Activated CD8-positive, alpha-beta memory T cell treated with anti-CD3 and anti-CD28 coated beads, Interleukin-2, amount 10 ng/mL, durations not matched to agents 7 days and 5 days (primary cell): ENCODE measurements at regions not wholly inside any gene's neighbourhood (a gene's known extent, or its start where the extent isn't known, plus 50 kb on each side); places are given as distances from the start of the nearest gene placed in this dataset.

Experiments
- ATAC-seq: fragments of 150-1000 bp; cut with Tn5 transposase; one replicate; pipeline ENCODE4 v1.10.0; 2021; ENCODE audit warnings: moderate library complexity
- CTCF ChIA-PET: fragments of 350-600 bp; sonication (Branson Sonifier 250); formaldehyde crosslinking; loops from one replicate; lab custom pipeline; 2021; ENCODE audit warnings: antibody characterized with exemption; lab: Charles Lee
- DNase-seq: peaks from one replicate; pipeline ENCODE4 v3.0.0-alpha.2; 2020
- H3K27ac Mint-ChIP-seq: one replicate; pipeline ENCODE4 v1.8.0; 2021; ENCODE audit warnings: mild to moderate bottlenecking, mixed read lengths
- H3K27me3 Mint-ChIP-seq: one replicate; pipeline ENCODE4 v1.8.0; 2021; ENCODE audit warnings: mixed read lengths
- H3K36me3 Mint-ChIP-seq: one replicate; pipeline ENCODE4 v1.8.0; 2021; ENCODE audit warnings: mild to moderate bottlenecking, mixed read lengths
- H3K4me1 Mint-ChIP-seq: one replicate; pipeline ENCODE4 v1.8.0; 2021; ENCODE audit warnings: mixed read lengths
- H3K4me3 Mint-ChIP-seq: one replicate; pipeline ENCODE4 v1.8.0; 2021; ENCODE audit warnings: mild to moderate bottlenecking, moderate library complexity, mixed read lengths
- H3K9me3 Mint-ChIP-seq: one replicate; pipeline ENCODE4 v1.8.0; 2022; ENCODE audit warnings: low read depth, mixed read lengths

DNA sequence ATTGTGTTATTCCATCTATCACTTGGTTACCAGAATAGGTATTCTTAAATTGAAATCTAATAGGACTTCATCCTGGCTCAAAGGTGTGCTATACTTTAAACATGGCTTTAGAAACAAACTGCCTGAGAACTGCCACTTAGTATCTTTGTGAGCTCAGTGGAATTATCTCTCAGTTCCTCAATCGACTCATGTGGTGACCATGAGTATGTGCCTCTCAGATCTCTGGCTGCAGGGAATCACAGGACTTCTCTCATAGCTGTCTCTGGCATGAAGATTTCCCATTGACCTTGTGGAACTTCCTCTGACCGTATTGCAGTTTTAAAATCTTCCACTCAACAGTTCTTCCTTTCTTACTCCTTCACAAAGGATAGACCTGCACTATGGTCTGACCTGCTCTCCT, 681.9 kb upstream of the BOD1L1 start:
- CTCF ChIA-PET: no interaction called here

GRCh38 chr4:14313757-14314156, 686.2 kb upstream of the BOD1L1 start:
- no peak overlapping the region for H3K4me3 Mint-ChIP-seq
- H3K27ac Mint-ChIP-seq: no peak overlapping the region
- H3K36me3 Mint-ChIP-seq: no peaks in the 10 kb centered on the region
- ATAC-seq (no peak), DNase-seq (no peak)
- H3K9me3 Mint-ChIP-seq: peaks cover 2% of the 10 kb centered on the region
- CTCF ChIA-PET: no interaction called here
- no peaks in the 10 kb centered on the region for H3K4me1 Mint-ChIP-seq
- H3K27me3 Mint-ChIP-seq: no peaks in the 10 kb centered on the region

More for the DNA sequence above, 681.9 kb upstream of the BOD1L1 start:
- DNase-seq (no peak), ATAC-seq (no peak)
- Mint-ChIP-seq H3K27ac (no peak overlapping the region), H3K4me3 (no peak overlapping the region), H3K36me3 (no peaks in the 10 kb centered on the region), H3K27me3 (no peaks in the 10 kb centered on the region), H3K9me3 (peaks cover 8% of the 10 kb centered on the region), H3K4me1 (no peaks in the 10 kb centered on the region)

DNA sequence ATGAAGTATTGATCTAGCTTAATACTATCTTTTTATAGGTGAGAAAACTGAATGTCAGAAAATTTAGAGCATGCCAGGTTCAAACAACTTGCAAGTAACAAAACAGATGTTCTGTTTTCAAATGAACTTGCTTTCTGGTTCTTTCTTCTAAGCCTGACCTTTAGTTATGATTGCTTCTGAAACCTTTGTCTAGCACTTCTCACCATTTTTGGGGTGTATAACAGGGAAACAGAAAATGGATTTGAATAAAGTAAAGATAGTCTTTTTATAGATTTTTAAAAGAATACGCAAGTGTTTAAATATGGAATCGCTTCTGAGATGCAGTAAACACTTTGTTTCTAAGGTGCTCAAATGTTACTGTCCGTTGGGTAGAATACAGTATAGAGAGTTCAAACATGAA, 687.2 kb upstream of the CPEB2 start:
- peaks cover 2% of the 10 kb centered on the region for H3K9me3 Mint-ChIP-seq
- no peaks in the 10 kb centered on the region for H3K36me3 Mint-ChIP-seq
- no peaks in the 10 kb centered on the region for H3K4me1 Mint-ChIP-seq
- ATAC-seq (no peak), DNase-seq (no peak)
- no peak overlapping the region for H3K4me3 Mint-ChIP-seq
- no peaks in the 10 kb centered on the region for H3K27me3 Mint-ChIP-seq
- no peak overlapping the region for H3K27ac Mint-ChIP-seq
- CTCF ChIA-PET: no interaction called here

DNA sequence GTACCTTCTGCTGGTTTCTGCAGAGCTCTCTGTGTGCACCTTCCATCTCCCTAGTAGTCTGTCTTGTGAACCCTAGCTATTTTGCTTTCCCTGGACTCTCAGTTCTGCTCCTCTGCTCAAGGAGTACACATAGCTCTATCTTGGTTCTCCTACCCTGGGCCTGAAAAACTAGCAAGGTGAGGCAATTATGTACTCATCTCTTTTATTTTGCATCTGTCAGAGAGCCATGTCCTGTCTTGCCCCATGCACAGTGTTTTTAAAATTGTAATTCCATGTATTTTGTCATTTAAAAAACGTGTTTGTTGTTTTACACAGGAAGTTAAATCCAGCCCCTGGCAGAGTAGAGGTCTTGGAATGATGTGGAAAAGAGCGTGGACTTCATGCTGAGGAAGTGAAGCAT, 684.9 kb upstream of the CPEB2 start:
- CTCF ChIA-PET: no interaction called here
- H3K27me3 Mint-ChIP-seq: no peaks in the 10 kb centered on the region
- DNase-seq: no peak
- ATAC-seq: no peak
- no peaks in the 10 kb centered on the region for H3K36me3 Mint-ChIP-seq
- H3K9me3 Mint-ChIP-seq: peaks cover 2% of the 10 kb centered on the region
- no peak overlapping the region for H3K27ac Mint-ChIP-seq
- H3K4me3 Mint-ChIP-seq: no peak overlapping the region
- no peaks in the 10 kb centered on the region for H3K4me1 Mint-ChIP-seq

- H3K27me3 Mint-ChIP-seq: no peaks in the 10 kb centered on the region
- H3K36me3 Mint-ChIP-seq: no peaks in the 10 kb centered on the region
- no peaks in the 10 kb centered on the region for H3K4me1 Mint-ChIP-seq
- H3K27ac Mint-ChIP-seq: no peak overlapping the region
- ATAC-seq (no peak), DNase-seq (no peak)
- no peak overlapping the region for H3K4me3 Mint-ChIP-seq
- H3K9me3 Mint-ChIP-seq: peaks cover 2% of the 10 kb centered on the region
- CTCF ChIA-PET: interaction anchor here (1.4 kb wide), 1 partner anchor 11 kb away, joined by 3 read pairs; no protein-coding TSS in a partner anchor
Measured at GRCh38 chr4:14318671-14319070, 683.6 kb upstream of the CPEB2 start.

GRCh38 chr4:14321723-14322122, 680.6 kb upstream of the CPEB2 start:
- H3K4me3 Mint-ChIP-seq: no peak overlapping the region
- CTCF ChIA-PET: no interaction called here
- no peaks in the 10 kb centered on the region for H3K36me3 Mint-ChIP-seq

DNA sequence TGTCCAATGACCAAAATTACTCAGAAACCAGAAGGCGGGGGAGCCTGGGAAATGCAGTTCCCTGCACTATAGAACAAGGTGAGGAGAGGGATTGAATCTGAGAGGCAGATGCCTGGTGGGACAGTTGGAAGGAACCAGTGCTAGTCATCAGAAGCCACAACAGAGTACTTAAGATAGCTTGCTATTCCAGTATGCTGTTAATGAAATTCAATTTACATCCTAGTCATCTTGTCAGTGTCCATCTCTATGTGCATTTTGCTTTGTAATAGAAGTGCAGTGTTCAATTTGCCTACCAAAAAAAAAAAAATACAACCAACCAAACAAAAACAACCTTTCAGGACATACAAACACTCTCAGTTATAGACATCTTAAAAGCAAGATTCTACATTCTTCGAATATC, 679.1 kb upstream of the CPEB2 start:
- ATAC-seq: no peak
- Mint-ChIP-seq H3K4me3 (no peak overlapping the region), H3K27me3 (no peaks in the 10 kb centered on the region), H3K4me1 (no peaks in the 10 kb centered on the region), H3K9me3 (peaks cover 2% of the 10 kb centered on the region), H3K27ac (no peak overlapping the region), H3K36me3 (no peaks in the 10 kb centered on the region)
- DNase-seq: no peak
- CTCF ChIA-PET: no interaction called here

More at GRCh38 chr4:14321723-14322122, 680.6 kb upstream of the CPEB2 start:
- ATAC-seq (no peak), DNase-seq (no peak)
- Mint-ChIP-seq H3K4me1 (no peaks in the 10 kb centered on the region), H3K9me3 (peaks cover 2% of the 10 kb centered on the region), H3K27me3 (no peaks in the 10 kb centered on the region), H3K27ac (no peak overlapping the region)

DNA sequence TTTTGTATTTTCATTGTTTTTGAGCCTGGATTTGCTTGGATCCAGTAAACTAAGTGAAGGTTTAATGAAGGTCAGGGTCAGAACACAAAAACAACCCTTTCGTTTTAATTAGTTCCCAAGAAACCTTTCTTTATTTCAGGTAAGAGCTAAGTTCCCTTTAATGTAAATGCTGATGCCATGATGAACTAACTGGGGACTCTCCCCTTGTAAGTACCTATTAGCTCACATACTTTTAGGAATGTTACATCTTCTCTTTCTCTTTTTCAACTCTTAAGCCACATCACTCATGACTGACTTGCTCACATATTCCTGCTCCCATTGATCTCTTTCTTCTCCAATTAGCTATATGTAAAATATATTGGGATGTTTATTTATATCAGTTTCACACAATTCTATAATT, 673.1 kb upstream of the CPEB2 start:
- H3K4me1 Mint-ChIP-seq: no peaks in the 10 kb centered on the region
- DNase-seq (no peak), ATAC-seq (no peak)
- H3K4me3 Mint-ChIP-seq: no peak overlapping the region
- H3K27ac Mint-ChIP-seq: no peak overlapping the region
- peaks cover 2% of the 10 kb centered on the region for H3K9me3 Mint-ChIP-seq
- H3K36me3 Mint-ChIP-seq: no peaks in the 10 kb centered on the region
- CTCF ChIA-PET: interaction anchor here (1.3 kb wide), 1 partner anchor 11 kb away, joined by 3 read pairs; no protein-coding TSS in a partner anchor
- no peaks in the 10 kb centered on the region for H3K27me3 Mint-ChIP-seq

- Mint-ChIP-seq H3K27me3 (no peaks in the 10 kb centered on the region), H3K4me1 (peaks cover 2% of the 10 kb centered on the region), H3K4me3 (no peak overlapping the region), H3K27ac (no peak overlapping the region), H3K9me3 (no peaks in the 10 kb centered on the region), H3K36me3 (no peaks in the 10 kb centered on the region)
- CTCF ChIA-PET: no interaction called here
- ATAC-seq: no peak
- no peak for DNase-seq
Measured at GRCh38 chr4:14333616-14334015, 668.7 kb upstream of the CPEB2 start.

- H3K27ac Mint-ChIP-seq: no peak overlapping the region
Measured at GRCh38 chr4:14334166-14334565, 668.1 kb upstream of the CPEB2 start.

DNA sequence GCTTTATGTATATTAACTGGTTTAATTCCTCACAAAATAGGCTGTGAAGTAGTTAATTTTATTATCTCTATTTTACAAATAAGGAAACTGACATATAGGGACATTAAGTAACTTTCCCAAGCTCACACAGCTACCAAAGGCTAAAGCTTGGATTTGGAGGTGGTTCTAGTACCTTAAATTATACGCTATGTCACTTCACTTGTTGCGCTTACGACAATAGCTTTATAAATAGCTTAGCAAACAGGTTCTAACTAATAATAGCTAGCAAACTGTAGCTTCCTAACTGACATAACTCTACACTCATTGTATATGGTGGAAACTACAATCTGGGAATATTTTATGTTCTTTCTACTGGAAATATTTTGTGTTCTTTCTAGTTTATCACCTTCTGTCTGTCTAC, 666.4 kb upstream of the CPEB2 start:
- H3K27ac Mint-ChIP-seq: no peak overlapping the region
- no peaks in the 10 kb centered on the region for H3K36me3 Mint-ChIP-seq
- H3K9me3 Mint-ChIP-seq: no peaks in the 10 kb centered on the region
- CTCF ChIA-PET: no interaction called here
- ATAC-seq (no peak), DNase-seq (no peak)
- no peak overlapping the region for H3K4me3 Mint-ChIP-seq
- no peaks in the 10 kb centered on the region for H3K27me3 Mint-ChIP-seq
- H3K4me1 Mint-ChIP-seq: peaks cover 2% of the 10 kb centered on the region

More at GRCh38 chr4:14334166-14334565, 668.1 kb upstream of the CPEB2 start:
- Mint-ChIP-seq H3K9me3 (no peaks in the 10 kb centered on the region), H3K4me3 (no peak overlapping the region), H3K27me3 (no peaks in the 10 kb centered on the region), H3K36me3 (no peaks in the 10 kb centered on the region), H3K4me1 (peaks cover 2% of the 10 kb centered on the region)
- ATAC-seq (no peak), DNase-seq (no peak)
- CTCF ChIA-PET: no interaction called here

- H3K9me3 Mint-ChIP-seq: no peaks in the 10 kb centered on the region
- no peak overlapping the region for H3K4me3 Mint-ChIP-seq
- no peaks in the 10 kb centered on the region for H3K36me3 Mint-ChIP-seq
- CTCF ChIA-PET: no interaction called here
- peaks cover 2% of the 10 kb centered on the region for H3K4me1 Mint-ChIP-seq
- no peaks in the 10 kb centered on the region for H3K27me3 Mint-ChIP-seq
- no peak overlapping the region for H3K27ac Mint-ChIP-seq
- DNase-seq: no peak
- no peak for ATAC-seq
Measured at GRCh38 chr4:14336656-14337055, 665.6 kb upstream of the CPEB2 start.

DNA sequence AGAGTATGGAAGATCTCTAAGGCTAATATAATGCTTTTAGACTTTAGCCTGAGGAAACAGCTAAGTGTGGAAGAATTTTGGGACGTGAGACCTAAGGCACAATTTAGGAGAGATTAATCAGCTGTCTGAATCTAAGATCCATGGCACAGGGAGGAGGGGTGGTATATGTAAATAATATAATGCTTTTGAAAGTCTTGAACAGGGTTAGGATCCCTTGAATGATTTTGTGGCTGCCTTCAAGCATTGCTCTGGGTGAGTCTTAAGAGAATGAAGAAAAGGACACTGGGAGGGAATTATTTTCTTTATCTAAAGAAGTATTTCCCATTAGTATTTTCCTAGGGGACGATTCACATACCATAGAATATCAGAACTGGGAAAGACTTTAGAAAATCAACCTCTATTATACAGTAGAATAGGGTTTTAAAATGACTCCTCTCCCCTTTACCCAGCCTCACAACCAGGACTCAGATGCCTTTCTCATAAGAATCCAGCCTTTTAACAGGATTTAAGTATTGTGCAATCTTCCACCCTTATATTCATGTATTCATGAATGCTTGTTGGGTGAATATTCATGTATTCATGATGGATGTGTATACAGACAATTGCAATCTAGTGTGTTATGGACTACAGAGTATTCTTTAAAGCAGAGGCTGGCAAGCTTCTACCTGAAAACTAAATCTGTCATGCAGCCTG, 664.2 kb upstream of the CPEB2 start:
- CTCF ChIA-PET: no interaction called here
- no peak for ATAC-seq
- Mint-ChIP-seq H3K27me3 (no peaks in the 10 kb centered on the region), H3K4me3 (no peak overlapping the region), H3K27ac (no peak overlapping the region), H3K36me3 (no peaks in the 10 kb centered on the region), H3K9me3 (no peaks in the 10 kb centered on the region), H3K4me1 (peaks cover 2% of the 10 kb centered on the region)
- no peak for DNase-seq

DNA sequence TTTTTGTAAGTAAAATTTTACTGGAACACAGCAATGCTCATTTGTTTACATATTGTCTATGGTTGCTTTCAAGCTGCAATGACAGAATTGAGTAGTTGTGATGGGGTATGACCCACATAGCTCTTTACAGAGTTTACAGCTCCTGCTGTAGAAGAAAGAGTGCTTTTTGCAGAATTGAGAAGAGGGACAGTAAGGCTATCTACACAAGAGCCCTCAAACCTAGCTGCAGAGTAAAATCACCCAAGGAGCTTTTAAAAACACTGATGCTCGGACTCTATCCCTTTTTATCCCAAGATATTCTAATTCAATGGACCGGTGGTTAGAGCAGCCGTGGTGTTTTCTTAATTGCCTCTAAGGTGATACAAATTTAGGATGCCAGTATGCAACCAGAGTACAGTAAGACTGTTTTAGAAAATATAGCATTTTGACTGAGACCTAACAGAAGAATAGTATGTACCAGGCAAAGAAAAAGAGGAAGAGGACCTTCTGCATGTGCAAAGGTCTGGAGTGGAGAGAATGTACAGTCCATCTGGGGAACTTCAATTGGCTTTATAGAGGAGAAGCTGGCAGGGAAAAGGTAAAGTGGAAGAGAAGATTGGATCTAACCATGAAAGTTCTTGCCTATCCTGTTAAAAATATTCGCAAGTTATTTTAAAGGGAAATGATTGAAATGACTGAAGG, 663.6 kb upstream of the CPEB2 start:
- Mint-ChIP-seq H3K27ac (no peak overlapping the region), H3K9me3 (no peaks in the 10 kb centered on the region), H3K4me3 (no peak overlapping the region), H3K4me1 (peaks cover 2% of the 10 kb centered on the region), H3K27me3 (no peaks in the 10 kb centered on the region), H3K36me3 (no peaks in the 10 kb centered on the region)
- CTCF ChIA-PET: no interaction called here
- DNase-seq (no peak), ATAC-seq (no peak)
